DOHH2 (cell line): ENCODE measurements at regions not wholly inside any gene's neighbourhood (a gene's known extent, or its start where the extent isn't known, plus 50 kb on each side); places are given as distances from the start of the nearest gene placed in this dataset.

Experiments
- CTCF ChIP-seq: fragments of 200-600 bp; sonication (generic); IDR thresholded peaks from one replicate; pipeline ENCODE4 v1.5.1; 2014; ENCODE audit warnings: antibody characterized with exemption, mild to moderate bottlenecking, low read depth, low read length; ENCODE audit not compliant: poor library complexity, severe bottlenecking
- EZH2phosphoT487 ChIP-seq: fragments of 200-600 bp; sonication (generic); IDR thresholded peaks from 2 replicates; pipeline ENCODE4 v1.6.1; 2017; ENCODE audit warnings: borderline replicate concordance, mild to moderate bottlenecking, antibody characterized with exemption, low read length, moderate library complexity, mixed read lengths

- TF ChIP-seq CTCF (no peak), EZH2phosphoT487 (no peak)
These were observed 207.0 kb downstream of the MN1 start for GRCh38 chr22:27594474-27595134.
